ENCODE measurements at regions not wholly inside any gene's neighbourhood (a gene's known extent, or its start where the extent isn't known, plus 50 kb on each side); places are given as distances from the start of the nearest gene placed in this dataset.

DNA sequence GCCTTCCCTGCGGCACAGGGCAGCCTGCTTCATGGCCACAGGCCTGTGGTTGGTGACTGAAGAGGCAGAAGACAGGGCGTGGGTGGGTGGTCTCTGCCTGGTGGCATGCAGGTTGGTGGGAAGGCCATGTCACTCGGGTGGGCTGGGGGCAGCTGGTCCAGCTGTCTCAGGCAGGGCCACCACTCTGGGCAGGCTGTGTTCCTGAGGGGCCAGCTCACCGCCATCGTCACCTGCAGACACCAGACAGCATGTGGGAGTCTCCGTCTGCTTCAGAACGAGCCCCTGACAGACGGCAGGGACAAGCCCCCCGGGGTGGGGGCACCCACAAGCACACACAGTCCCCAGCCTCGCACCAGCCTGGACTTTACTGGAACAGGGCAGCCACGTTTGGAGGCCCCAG, 750.1 kb downstream of the BRD1 start:
- DNase-seq = no peak

DNA sequence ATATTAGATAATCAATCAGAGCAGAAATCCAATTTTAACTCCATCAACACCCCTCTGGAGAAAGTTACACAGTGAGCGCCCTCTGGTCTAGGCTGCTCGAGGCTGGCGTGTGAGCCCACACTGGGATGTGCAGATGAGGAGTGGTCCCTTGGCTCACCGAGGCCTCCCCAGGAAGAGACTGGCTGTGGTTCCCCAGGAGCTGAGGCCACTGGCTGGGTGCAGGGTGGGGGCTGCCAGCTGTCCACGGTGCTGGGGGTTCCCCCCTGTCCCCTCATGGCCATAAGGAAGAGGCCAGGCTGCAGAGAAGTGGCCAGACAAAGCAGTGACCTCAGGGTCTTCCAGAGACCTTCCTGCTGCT, 750.7 kb downstream of the BRD1 start:
- DNase-seq = no peak

DNA sequence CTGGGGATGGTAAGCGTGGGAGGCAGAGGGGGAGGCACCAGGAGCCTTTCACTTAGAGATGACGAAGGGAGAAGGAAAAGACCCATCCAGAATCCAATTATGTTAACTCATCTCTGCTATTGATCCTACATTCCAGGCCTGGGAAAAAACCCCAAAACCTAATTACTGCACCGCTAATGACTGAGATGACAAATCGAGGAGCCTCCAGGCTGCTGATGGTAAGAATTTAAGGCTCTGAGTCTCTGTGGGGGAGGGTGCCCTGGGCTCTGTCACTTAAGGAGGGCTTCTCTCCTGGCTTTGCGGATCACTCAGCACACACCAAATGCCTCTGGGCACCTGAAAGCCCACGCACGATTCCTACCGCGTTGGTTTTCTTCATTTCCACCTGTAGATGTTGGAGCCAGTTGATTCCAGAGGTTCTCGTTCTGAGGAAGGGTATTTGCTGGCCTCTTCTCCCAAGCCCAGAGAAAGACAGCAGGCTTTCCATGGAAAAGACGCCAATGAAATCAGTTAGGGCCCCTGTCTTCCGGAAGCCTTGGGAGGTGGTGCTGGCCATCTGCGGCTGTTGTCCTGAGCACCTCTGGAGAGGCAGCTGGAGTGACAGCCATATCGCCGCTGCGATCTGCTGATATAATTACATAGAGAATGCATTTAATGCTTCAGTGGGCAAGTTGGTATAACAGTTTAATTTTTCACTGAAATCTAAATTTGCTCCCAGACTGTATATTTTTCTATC, 751.2 kb downstream of the BRD1 start:
- DNase-seq = no peak

DNA sequence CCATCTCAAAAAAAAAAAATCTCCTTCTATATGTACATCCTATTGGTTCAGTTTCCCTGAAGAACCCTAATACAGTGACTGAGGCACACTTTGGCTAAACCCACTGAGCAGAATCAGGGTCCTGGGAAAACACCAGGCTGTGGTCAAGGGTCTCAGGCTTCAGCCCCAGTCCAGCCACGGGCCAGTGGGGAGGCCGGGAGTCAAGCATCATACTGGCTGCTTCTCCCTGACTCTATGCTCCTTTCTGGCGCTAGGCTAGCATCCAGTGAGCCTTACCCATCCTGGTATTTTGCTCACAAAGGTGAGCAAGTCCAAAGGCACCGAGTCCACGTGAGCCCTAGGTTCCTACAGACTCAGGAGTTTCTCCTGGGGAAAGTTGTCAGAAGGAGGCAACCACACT, 752.5 kb downstream of the BRD1 start:
- DNase-seq = no peak

DNA sequence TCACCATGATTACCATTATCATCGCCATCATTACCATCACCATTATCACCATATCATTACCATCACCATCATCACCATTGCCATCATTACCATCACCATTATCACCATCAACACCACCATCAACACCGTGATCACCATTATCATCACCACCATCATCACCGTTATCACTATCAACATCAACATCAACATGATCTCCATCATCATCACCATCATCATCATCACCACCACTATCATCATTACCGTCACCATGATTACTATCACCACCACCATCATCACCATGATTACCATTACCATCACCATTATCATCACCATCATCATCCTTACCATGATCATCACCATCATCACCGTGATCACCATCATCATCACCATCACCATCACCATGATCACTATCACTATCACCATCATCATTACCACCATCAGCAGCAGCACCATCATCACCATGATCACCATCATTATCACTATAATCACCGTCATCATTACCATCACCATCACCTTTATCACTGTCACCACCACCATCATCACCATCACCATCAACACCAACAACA, 753.7 kb downstream of the BRD1 start:
- no peak for DNase-seq

DNA sequence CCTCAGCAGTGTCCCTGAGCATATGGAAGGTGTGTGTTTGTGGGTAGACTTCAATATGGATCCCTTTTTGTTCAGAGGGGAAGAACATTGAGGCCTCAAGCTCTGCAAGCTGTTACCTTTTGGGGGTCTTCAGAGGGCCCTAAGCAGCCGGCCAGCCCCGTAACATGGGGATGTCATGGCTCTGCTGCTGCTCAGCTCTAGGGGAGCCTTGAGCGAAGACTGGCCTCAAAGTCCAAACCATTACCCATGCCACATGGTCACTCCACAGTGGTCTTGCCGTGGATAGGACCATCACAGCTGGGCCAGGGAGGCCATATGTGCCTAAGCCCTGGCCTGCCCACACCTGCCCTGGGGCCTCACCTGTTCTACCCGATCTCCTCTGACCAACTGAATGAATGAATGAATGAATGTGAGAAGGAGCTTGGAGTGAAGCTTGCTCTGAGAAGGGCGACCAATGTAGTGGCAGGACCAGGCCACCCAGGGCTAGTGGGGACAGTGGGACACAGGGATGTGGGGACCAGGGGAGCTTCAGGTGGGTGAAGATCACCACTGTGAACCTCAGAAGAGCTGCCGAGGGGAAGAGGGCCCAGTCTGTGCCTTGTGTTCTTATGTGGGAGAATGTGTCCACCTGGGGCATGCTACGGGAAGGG, 754.6 kb downstream of the BRD1 start:
- no peak for DNase-seq

DNA sequence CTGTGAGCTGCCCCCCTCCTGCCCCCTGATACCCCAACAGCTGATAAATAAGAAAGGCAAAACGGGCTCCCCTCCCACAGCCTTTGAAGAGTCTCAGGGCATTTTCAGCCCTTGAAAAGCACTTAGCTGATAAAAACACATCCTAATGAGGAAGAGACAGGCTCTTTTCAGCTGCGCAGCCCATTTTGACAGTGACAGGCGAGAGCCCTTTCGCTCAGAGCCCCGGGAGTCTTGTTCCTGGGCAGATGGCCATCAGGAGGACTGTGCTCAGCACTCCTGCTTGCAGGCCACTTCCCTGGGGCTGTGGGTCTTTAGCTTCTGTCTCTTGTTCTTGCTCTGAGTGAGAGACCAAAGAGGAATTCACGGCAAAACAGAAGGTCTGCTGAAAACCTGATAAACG, 757.2 kb downstream of the BRD1 start:
- DNase-seq = no peak

DNA sequence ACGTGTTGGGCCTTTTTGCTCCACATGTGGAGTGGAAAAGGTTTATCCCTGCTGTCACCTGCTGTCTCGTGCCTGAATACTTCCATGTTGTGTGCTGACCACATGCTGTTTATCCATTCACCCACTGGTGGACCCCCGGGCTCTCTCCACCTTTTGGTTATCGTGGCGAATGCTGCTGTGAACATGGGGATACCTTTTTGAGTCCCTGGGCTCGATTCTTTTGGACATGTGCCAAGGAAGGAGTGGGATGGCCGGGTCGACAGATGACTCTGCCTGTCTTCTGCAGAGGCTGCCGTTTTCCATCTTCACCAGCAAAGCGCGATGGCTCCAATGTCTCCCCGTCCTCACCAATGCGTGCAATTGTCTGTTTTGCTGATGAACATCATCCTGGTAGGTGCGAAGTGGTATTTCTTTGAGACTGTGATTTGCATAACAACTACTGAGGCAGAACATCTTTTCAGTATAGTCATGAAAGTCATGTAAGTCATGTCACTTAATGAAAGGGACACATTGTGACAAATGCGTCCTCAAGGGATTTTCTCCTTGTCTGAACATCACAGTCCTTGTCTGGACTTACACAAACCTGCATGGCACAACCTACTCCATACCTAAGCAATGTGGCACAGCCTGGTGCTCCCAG, 758.7 kb downstream of the BRD1 start:
- no peak for DNase-seq

DNA sequence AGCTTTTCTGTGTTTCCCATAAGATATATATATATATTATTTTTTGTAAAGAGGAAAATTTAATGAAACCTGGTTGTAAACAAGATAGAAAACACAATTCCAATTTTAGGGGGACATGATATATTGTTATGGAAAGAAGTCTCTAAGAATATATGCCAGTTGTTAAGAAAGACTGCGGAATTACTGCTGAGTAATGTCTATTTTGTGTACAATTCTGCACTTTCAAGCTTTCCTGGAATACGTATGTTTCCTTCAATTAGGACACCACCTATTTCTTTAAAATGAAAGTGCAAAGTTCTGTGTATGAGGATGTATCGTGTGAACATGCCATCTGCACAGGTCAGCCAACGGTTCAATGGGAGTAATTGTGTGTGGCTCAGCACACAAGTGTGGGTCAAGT, 760.2 kb downstream of the BRD1 start:
- no peak for DNase-seq

DNA sequence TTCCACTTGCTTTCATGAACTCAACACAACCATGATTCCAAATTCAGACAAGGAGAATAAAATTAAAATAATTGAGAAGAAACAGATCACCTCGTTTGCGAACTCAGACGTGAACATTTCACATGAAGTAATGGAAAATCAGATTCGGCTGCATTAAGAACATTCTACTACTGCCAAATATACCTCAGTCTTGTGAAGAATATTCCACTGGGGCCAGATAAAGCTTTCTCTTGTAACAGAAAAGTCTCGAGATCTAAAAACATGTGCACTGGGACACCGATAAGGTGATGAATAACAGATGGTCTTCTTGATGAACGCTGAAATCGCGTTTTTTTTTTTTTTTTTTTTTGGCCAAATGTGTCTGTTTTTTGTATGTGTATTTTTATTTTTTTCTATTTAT, 761.1 kb downstream of the BRD1 start:
- DNase-seq = no peak

DNA sequence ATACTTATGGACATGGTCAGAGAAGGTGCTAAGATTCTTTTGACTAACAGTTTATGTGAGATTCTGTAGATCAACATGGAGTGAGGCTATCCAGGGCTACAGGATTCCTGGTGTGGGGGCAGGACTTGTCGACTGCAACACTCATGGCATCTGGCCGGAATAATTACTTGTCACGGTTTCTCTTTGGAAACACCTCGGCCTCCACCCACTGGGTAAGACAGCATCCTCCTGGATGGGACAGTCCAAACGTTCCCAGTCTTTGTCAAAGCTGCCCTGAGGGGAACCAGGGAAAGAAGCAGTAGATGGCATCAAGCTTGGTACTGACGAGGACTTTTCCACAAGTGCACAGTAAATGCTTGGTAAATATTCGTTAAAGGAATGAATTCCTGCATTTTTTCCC, 762.8 kb downstream of the BRD1 start:
- DNase-seq = no peak

DNA sequence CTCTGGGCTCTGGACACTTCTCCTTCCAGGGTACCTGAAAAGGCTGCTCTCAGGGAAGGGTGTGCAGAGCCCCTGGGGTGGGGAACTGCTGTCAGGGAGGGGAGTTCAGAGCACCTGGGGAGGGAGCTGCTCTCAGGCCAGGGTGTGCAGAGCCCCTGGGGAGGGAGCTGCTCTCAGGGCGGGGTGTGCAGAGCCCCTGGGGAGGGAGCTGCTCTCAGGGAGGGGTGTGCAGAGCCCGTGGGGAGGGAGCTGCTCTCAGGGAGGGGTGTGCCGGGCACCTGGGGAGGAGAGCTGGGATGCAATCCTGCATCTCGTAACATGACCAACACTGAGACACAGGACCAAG, 764.2 kb downstream of the BRD1 start:
- no peak for DNase-seq

DNA sequence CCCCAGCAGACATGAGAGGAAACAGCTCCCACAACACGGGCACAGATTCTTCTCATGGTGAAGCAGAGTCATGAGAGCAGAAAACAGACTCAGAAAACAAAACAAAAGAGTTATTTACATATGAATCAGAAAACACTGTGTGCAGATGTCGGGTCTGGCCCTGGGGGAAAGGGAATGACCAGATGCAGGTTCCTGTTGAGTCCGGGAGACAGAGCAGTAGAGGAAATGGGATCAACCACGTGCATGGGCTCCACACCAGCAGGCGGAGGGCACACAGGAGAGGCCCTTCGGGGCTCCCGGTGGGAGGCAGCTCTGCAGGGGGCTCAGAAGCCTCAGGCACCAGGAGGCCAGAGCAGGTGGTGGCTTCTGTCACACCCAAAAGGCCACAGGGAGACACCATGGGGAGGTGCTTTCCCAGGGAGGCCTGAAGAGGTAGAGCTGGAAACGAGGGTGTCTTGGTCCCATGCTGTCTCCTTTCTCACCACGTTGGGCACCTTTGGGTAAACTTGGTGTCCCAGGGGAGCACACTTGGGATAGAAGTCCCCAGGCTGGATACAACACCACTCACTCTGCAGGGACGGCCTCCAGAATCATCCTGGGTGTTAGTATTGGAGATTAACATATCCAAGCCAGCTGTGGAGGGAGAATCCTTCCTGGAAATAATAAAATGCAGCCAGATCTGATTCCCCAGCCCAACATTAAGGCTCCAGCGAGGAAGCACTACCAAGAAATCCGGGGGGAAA, 764.7 kb downstream of the BRD1 start:
- no peak for DNase-seq

DNA sequence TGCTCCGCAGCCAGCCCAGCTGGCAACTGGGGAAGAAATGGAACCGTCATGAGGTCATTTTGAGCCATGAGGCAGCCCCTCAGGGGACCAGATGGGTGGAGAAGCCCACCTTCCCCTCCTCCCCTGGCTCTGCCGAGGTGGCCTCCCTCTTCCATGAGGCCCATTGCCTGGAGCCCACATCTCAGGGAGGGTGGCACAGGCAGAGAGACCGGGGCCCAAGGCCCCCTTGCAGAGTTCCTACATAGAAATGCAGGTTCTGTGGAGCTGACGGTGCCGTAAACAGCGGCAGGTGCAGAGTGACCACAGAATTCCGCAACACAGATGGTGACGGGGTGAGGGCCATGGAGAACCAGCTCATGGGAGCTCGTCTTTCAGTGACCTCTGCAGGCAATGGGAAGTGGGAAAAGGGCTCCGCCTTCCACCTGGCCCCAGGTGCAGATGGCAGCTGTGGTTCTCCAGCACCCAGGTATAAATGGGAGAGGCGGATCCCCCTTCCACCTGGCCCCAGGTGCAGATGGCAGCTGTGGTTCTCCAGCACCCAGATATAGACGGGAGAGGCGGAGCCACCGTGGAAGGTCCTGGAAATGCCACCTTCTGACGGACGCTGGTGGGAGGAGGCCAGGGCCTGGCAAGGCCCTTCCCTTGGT, 765.4 kb downstream of the BRD1 start:
- DNase-seq = no peak

DNA sequence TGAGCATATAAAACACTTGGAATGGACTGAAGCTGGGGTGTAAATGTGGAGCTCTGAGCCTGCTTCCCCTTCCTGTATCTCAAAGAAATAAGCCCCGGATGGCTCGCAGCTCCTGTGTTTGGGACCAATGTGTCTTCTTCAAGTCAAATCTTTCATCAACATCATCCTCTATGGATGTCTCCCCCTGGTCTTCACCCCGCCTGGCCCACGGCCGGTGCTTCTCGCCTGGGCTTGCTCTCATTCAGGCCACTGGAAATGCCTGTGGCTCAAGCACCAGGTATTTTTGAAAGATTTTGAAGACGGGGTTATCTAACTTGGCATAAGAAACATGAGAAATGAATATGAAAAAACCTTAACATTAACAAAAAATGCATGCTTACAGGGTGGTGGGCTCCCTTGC, 769.8 kb downstream of the BRD1 start:
- DNase-seq = no peak

DNA sequence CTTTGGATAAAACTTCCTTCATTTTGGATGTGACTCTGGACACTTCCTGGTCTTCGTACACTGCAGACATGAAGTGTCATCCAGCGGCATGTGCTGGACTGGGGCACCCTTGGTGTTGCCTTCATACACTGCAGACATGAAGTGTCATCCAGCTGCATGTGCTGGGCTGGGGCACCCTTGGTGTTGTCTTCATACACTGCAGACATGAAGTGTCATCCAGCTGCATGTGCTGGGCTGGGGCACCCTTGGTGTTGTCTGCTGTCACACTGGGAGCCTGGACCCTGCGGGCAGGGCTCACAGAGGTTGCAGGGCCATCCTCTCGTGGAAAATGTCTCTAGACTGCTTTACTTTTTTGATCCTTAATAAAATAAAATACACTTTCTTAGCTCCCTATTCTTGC, 771.4 kb downstream of the BRD1 start:
- no peak for DNase-seq

DNA sequence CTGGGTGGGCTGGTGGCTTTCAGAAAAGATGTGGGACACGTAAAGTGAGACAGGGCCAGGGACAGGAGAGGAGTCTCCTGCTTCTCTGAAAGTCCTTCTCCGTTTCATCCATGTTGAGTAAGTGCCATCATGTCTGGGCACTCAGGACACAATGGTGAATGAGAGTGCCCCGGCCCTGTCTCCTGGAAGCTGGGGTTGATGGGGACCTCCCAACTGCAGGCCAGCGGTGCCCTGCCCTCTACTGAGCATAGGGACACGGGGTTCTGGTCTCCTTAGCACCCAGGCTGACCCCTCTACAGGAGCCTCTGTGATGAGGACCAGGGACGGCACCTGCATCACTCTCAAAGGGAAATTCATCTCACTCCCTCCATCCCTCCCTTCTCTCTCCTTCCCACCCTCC, 772.3 kb downstream of the BRD1 start:
- DNase-seq = no peak

DNA sequence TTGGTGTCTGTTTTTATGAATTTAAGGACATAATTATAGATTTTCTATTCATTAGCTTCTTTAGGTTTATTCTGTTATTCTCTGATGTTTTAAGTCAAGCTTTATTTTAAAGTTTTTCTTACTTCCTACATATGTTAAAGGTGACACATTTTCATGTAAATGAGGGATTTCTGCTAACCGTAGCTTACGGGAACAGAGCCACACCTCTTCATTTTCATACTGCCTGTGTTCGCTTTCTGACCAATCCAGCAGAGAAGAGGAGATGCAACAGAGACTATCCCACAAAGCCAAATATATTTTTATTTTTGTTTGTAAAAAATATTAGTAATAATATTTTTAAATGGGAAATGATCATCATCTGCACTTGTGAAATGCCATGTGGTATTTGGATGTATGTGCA, 774.1 kb downstream of the BRD1 start:
- no peak for DNase-seq

DNA sequence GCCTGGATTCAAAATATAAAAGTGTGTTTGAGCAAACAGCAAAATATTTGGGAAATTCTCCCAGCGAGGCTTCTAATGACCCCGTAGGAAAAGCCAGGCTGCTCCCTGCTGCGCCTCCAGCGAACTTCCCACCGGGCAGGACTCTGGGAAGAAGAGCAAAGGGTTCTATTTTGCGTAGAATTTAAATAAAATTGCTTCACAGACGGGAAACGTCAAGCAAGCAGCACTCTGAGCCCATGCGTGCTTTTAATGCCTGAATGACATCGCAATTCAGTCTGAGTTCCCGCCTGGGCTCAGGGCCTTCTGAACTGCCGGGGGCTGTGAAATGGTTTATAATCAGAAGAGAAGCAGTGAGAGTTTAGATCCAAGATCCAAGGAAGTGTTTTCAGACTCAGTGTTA, 775.1 kb downstream of the BRD1 start:
- no peak for DNase-seq

DNA sequence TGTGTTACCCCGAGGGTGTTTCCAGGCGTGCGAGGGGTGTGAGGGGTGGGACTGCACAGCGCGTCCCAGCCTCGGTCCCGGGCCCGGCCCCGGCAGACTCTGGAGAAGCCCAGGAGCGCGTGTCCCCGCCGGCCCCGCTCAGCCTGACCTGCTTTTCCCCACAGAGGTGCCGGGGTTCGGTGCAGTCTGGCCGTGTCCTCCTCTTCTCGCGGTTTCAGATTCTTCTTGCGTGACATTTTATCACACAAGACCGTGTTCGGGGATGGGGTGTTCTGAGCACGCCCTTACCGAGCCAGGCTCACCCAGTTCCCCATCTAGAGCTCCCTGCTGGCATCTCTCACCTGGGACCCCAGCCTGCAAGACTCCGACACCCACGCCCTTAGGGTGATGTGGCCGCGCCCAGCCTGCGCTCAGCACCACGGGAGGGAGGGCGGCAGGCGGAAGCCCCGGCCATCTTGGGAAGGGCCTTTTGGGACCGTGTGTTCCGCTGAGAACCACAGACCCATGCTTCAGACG, 775.6 kb downstream of the BRD1 start:
- DNase-seq = peak; percentile 49

DNA sequence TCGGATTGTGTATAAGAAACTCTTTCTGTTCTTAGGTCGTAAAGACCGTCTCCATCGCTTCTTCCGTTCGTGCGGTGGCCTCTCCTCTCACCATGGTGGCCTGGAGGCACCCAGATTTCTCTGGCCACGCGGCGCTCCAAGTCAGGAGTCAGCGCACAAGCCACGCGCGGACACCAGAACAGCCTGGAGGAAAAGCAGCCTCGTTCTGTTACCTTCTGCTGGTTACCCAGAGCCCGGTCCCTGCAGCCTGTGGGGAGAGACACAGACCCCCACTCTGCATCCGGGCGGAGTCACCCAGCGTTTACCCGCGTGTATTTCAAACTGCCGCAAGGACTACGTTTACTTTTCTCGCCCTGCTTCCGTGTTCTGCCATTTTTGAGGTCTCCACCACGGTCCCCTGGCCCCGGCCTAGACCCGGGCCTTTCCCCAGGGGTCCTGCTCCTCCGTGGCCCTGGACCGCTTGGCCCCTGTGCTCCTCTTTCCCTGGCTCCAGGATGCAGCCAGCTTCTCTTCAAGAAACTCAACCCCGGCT, 776.1 kb downstream of the BRD1 start:
- peak; percentile 2 for DNase-seq

DNA sequence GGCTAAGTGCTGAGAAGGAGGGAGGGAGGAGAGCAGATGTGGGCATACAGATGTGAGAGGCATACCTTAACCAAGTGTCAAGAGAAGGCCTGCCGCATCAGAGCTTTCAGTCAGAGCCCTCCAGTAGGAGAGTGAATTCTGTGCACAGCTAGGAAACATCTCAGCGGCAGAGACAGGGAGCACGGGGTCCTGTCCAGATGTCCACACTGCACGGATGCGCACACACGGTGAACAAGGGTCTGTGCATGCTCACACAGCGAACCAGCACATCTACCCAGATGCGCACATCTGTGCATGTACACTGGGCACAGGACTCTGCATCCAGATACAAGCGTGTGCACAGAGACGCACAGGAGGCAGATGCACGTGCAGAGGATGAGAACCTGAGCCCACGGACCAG, 778.0 kb downstream of the BRD1 start:
- DNase-seq = no peak

DNA sequence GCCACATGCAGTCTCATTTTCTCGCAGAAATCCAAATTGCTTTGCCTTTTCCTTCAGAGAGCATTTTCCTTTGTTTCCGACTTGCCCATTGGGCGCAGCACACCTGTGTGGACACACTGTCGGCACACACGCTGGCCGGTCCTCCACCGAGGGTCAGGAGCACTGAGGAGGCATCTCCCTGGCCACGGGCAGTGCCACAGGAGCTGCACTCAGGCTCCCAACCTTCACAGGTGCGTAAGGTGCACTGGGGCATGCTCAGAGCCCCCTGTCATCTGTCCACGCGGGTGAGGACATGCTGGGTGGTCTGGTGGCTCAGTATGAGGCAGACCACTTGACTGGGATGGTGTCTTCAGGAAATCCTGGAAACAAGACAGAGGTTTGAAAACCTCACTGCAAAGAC, 779.1 kb downstream of the BRD1 start:
- DNase-seq = no peak

All from hematopoietic multipotent progenitor cell treated with erythropoietin and hydrocortisone succinate and interleukin-3 and kit ligand, for 4 days (in vitro differentiated cells).